IPS DF 6.9 (cell line): ENCODE measurements at regions not wholly inside any gene's neighbourhood (a gene's known extent, or its start where the extent isn't known, plus 50 kb on each side); places are given as distances from the start of the nearest gene placed in this dataset.

Source experiments
- DNase-seq: peaks from one replicate; pipeline ENCODE4 v3.0.0-alpha.2; 2013; ENCODE audit warnings: low read depth, low spot score
- H3K27ac ChIP-seq: one replicate; pipeline ENCODE4 v1.5.1; 2013; ENCODE audit warnings: low read length, control low read depth
- H3K27me3 ChIP-seq: 2 replicates; pipeline ENCODE4 v1.6.1; 2013; ENCODE audit warnings: mild to moderate bottlenecking, low read length; ENCODE audit not compliant: control insufficient read depth, insufficient read depth
- H3K36me3 ChIP-seq: 2 replicates; pipeline ENCODE4 v1.6.1; 2013; ENCODE audit warnings: low read length; ENCODE audit not compliant: control insufficient read depth, insufficient read depth
- H3K4me1 ChIP-seq: 2 replicates; pipeline ENCODE4 v1.6.1; 2013; ENCODE audit warnings: low read length; ENCODE audit not compliant: control insufficient read depth, insufficient read depth
- H3K4me3 ChIP-seq: 2 replicates; pipeline ENCODE4 v1.5.1; 2013; ENCODE audit warnings: mild to moderate bottlenecking, low read length
- H3K9me3 ChIP-seq: 2 replicates; pipeline ENCODE4 v1.6.1; 2013; ENCODE audit warnings: low read length, inconsistent platforms; ENCODE audit not compliant: control insufficient read depth, insufficient read depth
- WGBS: extraction: QIAGEN DNeasy Blood & Tissue Kit; methylation state at CpG from one replicate; pipeline ENCODE4 v1.1.7; 2013; ENCODE audit warnings: mixed read lengths, missing lambda C conversion rate; ENCODE audit not compliant: insufficient read length, insufficient coverage; 5-methylcytosine and 5-hydroxymethylcytosine counted together

DNA sequence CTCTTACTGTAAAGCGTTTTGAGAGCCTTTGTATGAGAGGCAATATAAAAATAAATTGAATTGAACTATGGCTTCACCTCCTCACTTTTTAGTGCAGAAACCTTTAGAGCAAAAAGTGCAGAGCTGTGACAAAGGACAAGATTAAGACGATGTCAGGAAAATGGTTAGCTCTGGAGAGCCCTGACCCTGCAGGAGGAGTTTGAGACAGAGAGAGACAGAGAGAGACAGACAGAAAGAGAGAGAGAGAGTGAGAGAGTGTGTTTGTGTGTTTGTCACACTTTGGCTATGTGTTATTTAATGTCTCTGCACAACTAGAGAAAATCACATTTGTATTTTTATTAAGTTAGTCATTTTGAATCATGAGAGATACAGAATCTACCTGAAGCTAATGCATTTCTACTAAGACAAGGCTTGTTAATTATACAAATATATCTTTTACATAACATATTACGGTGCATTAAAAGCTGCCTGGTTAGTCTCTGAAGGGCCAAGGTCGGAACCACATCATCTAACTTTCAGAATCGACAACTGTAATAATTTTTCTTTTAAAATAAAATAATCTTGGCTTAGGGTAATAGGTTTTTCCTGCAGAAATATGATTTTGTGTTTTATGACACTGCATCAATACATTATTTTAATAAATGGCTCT lies 423.5 kb upstream of the ZEB2 start:
- H3K4me3 ChIP-seq = no peak overlapping the region
- no CpG with 5 or more reads among the region's 5 CpGs for WGBS
- H3K27ac ChIP-seq = no peak overlapping the region
- no peaks in the 10 kb centered on the region for H3K4me1 ChIP-seq
- H3K36me3 ChIP-seq = no peaks in the 10 kb centered on the region
- no peaks in the 10 kb centered on the region for H3K27me3 ChIP-seq
- no peaks in the 10 kb centered on the region for H3K9me3 ChIP-seq
- DNase-seq = no peak

DNA sequence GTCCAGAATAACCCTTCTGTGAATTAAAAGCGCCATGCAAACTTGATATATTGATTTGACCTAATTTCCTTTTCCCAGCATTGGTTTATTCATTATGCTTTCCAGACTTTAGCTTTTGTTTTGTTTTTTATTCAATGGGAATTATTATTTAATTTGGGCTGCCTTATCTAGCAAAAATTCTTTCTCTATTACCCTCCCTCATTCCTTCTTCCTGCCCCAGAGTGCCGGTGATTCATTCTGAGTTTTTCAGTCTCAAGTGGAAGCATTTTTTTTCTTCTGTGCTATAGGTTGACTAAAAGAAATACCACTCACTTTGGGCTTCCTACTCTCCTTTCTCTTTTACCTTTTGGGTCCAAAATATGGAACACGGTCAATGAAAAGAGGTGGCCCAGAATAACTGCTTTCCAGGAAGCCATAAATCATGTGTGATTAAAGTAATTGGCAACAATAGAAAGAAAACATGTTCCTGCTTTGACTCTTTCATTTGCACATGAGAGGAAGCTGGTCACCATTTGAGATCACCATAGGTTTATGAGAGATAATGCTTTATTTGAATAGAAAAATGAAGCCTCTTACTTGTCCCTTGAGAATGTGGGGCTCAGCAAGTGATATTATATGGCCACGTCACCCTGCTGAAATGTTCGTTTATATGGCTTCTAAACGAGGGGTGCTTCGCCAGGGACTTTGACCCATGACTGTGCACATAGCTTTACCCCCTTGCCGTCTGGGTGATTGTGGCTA lies 422.8 kb upstream of the ZEB2 start:
- no peak for DNase-seq
- H3K9me3 ChIP-seq = no peaks in the 10 kb centered on the region
- H3K27me3 ChIP-seq = no peaks in the 10 kb centered on the region
- no peaks in the 10 kb centered on the region for H3K4me1 ChIP-seq
- H3K4me3 ChIP-seq = no peak overlapping the region
- no peaks in the 10 kb centered on the region for H3K36me3 ChIP-seq
- WGBS = no CpG with 5 or more reads among the region's 8 CpGs
- no peak overlapping the region for H3K27ac ChIP-seq

DNA sequence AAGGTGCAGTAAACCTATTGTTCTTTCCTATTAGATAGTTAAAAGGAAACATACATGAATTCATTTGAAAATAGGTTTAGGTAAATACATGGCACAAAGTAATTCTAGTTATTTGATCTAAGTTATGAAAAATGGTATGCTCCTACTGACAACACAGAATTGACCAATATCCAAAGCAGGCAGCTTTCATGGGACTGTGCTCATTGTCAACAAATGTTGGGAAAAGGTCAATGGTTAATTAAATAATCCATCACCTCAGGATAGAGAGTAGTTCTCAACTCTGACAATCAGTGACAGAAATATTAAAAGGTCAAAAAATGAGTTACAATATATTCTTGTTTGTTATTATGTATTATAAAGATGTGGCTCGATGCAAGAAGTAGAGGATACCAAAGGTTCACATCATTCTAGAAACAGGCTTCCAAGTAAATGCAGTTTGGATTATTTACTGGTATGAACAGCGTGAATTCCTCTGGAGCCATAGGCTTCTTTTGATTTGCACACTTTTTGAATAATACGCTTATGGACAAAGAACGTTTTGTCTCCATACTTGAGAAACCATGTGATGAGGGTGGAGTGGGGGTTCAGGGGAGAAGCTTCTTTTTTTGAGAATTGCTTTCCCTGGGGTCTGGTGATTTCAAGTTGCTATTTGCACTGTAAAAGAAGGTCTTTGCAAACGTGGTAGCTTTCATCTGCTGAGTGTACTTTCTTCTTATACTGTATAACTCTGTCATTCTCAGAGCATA lies 422.0 kb upstream of the ZEB2 start:
- Histone ChIP-seq H3K36me3 (no peaks in the 10 kb centered on the region), H3K9me3 (no peaks in the 10 kb centered on the region)
- no CpG with 5 or more reads among the region's 5 CpGs for WGBS

DNA sequence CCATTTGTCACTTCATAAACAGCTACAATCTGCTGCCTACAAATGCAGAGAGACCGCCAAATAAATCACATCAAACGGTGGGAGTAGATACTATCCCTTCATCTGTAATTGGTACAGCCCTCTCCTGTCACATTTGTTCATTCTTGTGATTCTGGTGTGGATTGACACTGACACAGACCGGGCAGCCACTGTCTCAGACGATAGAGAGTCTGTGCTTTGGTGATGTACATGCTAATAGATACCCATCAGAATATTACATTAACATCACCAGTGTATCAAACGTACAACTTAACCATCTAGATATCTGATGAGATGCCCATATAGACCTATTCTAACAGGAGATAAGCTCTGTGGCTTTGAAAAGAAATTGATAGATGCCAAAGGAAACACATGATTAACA lies 419.7 kb upstream of the ZEB2 start:
- Histone ChIP-seq H3K9me3 (no peaks in the 10 kb centered on the region), H3K4me1 (no peaks in the 10 kb centered on the region), H3K36me3 (no peaks in the 10 kb centered on the region), H3K27me3 (no peaks in the 10 kb centered on the region), H3K4me3 (no peak overlapping the region), H3K27ac (no peak overlapping the region)
- WGBS = no CpG with 5 or more reads among the region's 5 CpGs
- DNase-seq = no peak

More for the DNA sequence above, 422.0 kb upstream of the ZEB2 start:
- no peak overlapping the region for H3K4me3 ChIP-seq
- H3K27me3 ChIP-seq = no peaks in the 10 kb centered on the region
- no peak overlapping the region for H3K27ac ChIP-seq
- no peaks in the 10 kb centered on the region for H3K4me1 ChIP-seq
- no peak for DNase-seq

DNA sequence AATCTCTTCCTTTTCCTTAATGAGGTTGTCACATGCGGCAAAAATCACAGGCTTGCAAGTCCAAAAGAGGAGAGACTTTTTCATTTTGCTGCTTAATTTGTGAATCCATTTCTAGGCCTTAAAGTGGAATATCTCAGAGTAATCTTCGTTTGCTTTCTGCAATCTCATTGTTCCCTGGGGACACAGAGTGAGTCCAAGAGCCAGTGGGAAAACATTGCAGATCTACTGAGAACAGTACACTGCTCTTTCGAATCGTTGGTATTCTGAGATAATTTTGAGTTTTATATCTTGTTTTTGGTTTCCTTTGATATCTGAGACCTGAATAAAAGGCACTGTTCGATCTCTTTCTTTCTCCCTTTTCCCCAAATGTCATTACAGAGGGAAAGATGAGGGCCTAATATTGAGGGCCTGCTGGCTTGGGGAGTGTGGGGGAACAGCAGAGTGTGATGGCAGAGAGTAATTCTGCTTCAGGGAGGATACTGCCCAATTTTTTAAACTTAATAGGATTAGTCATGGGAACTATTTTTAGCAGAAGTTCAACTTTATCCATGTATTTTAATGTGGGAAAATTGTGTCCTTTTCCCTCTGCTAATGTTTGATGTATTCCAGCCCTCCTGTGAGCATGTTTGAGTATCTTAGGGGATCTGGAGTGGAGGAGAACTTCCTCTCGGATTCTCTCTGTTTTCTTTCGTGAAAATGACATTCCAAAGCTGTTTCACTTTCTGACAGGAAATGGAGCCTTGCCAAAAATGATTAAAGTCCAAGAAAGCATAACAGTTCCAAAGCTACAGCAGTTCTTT lies 418.2 kb upstream of the ZEB2 start:
- Histone ChIP-seq H3K4me3 (no peak overlapping the region), H3K27me3 (no peaks in the 10 kb centered on the region), H3K4me1 (no peaks in the 10 kb centered on the region), H3K27ac (no peak overlapping the region), H3K36me3 (no peaks in the 10 kb centered on the region), H3K9me3 (no peaks in the 10 kb centered on the region)
- WGBS = no CpG with 5 or more reads among the region's 7 CpGs
- no peak for DNase-seq

DNA sequence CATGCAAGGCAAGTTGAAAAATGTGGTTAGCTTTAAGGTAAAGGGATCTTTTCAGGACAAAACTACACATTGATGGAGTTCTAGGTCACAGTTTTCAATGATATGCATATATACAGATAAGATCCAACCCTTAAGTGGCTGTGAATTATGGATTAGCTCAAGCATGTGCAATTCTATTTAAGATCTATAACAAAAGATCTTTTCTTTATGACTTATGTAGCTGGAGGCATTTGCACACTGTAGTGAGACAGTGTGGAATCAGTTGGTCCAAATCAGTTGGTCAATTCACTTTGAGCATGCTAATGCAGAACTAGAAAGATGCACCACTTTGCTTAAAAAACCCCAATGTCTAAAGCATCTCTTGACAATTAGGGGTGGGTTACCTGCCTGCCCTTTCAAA lies 417.1 kb upstream of the ZEB2 start:
- no peaks in the 10 kb centered on the region for H3K4me1 ChIP-seq
- no peaks in the 10 kb centered on the region for H3K27me3 ChIP-seq
- no peaks in the 10 kb centered on the region for H3K9me3 ChIP-seq
- H3K27ac ChIP-seq = no peak overlapping the region
- no peaks in the 10 kb centered on the region for H3K36me3 ChIP-seq
- no peak overlapping the region for H3K4me3 ChIP-seq
- DNase-seq = no peak

DNA sequence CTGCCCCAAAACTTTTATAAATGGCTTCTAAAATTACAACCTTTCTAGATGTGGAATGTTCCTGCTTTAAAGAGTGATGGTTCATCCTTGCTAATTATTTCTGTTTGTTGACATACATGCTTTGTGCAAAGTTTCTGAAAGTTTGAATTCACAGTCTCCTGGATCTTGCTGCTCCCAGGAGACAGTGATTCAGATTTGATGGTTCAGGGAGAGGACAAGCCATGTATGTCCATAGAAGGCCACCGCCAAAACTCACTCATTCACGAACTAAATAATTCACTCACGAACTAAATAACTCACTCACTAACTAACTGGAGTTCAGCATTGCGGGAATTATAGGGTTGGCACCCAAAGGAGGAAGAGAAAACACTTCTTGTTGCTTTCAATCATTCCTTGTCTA lies 416.5 kb upstream of the ZEB2 start:
- Histone ChIP-seq H3K27ac (no peak overlapping the region), H3K27me3 (no peaks in the 10 kb centered on the region), H3K4me3 (no peak overlapping the region), H3K4me1 (no peaks in the 10 kb centered on the region), H3K36me3 (no peaks in the 10 kb centered on the region), H3K9me3 (no peaks in the 10 kb centered on the region)
- no peak for DNase-seq
- 100% methylated on average over 1 of the region's 4 CpGs for WGBS

DNA sequence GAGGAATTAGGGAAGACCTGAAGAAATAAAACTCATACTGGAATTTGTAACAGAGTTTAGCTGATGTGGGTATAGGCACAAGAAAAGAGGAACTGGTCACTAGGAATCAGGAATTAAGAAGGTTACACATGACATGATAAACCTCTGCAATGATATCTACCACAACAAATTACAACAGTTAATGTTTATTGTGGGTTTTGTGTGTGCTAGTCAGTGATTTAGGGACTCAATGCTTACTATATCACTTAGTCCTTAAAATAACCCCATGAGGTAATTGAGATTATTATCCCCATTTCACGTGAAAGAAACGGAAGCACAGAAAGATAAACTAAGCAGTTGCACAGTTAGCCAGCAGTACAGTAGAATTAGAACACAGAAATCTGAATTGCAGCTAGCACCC lies 415.8 kb upstream of the ZEB2 start:
- H3K9me3 ChIP-seq = no peaks in the 10 kb centered on the region
- WGBS = no CpG with 5 or more reads among the region's 2 CpGs
- DNase-seq = no peak
- H3K27ac ChIP-seq = no peak overlapping the region
- no peak overlapping the region for H3K4me3 ChIP-seq
- no peaks in the 10 kb centered on the region for H3K4me1 ChIP-seq
- no peaks in the 10 kb centered on the region for H3K36me3 ChIP-seq
- no peaks in the 10 kb centered on the region for H3K27me3 ChIP-seq

DNA sequence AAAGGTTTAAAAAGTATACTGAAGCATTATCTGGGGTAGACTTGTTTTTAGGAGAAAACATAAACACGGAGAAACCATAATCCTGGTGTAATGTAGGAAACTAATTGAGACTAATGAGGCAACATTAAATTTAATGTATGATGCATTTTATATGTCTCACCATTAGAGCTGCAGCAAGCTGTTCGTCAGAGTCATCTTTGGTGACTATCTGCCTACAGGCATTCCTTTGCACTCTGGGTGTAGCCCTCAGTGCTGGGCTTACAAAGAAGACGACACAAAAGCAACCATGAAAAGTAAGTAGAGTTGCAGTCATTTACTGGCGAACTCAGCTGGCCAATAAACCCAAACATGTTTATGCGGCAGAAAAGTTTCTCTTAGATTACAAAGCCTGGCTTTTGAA lies 415.3 kb upstream of the ZEB2 start:
- DNase-seq = no peak
- Histone ChIP-seq H3K4me3 (no peak overlapping the region), H3K36me3 (no peaks in the 10 kb centered on the region), H3K27ac (no peak overlapping the region), H3K9me3 (no peaks in the 10 kb centered on the region), H3K4me1 (no peaks in the 10 kb centered on the region), H3K27me3 (no peaks in the 10 kb centered on the region)
- WGBS = no CpG with 5 or more reads among the region's 5 CpGs

DNA sequence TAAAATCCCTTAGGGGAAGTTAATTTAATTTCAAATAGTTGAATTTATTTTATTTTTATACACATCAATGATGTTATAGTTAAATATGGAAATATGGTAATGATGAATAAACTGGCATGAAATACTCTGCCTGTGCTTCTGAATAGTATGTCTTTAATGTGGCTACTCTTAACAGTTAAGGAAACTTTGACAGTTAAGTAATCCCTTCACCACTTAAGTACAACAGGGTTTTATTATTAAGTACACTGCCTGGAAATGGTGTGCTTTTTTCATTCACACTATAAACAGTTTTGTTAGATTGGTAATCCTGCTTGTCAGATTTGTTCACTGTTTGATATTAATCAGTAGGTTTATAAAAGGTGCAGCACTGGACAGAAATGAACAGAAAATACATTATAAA lies 412.0 kb upstream of the ZEB2 start:
- H3K27me3 ChIP-seq = no peaks in the 10 kb centered on the region
- no peak overlapping the region for H3K27ac ChIP-seq
- DNase-seq = no peak
- no peak overlapping the region for H3K4me3 ChIP-seq
- H3K36me3 ChIP-seq = no peaks in the 10 kb centered on the region
- H3K4me1 ChIP-seq = no peaks in the 10 kb centered on the region
- H3K9me3 ChIP-seq = no peaks in the 10 kb centered on the region
